ENCODE measurements at regions not wholly inside any gene's neighbourhood (a gene's known extent, or its start where the extent isn't known, plus 50 kb on each side); places are given as distances from the start of the nearest gene placed in this dataset.

- WGBS, 2 donors, result 76% methylated on average over 8 of the region's 8 CpGs
- no peaks in the 10 kb centered on the region for H3K9me3 ChIP-seq
- H3K27me3 ChIP-seq, result no peaks in the 10 kb centered on the region
- H3K27ac ChIP-seq, result no peak overlapping the region
- no peaks in the 10 kb centered on the region for H3K36me3 ChIP-seq
- no peaks in the 10 kb centered on the region for H3K4me1 ChIP-seq
- DNase-seq, result no peak
- no peak for TF ChIP-seq POLR2A (IDR thresholded peaks at IDR 0.05)
- no peak for TF ChIP-seq EP300 (IDR thresholded peaks at IDR 0.05)
- no peak for TF ChIP-seq POLR2AphosphoS5 (IDR thresholded peaks at IDR 0.05)
- no peak for TF ChIP-seq CTCF (IDR thresholded peaks at IDR 0.05)
- no peak for ATAC-seq (ENCODE audit: low FRiP score in 2 of 2)
- H3K4me3 ChIP-seq, result no peak overlapping the region
Measured at GRCh38 chr1:102772831-102773230, 335.5 kb downstream of the COL11A1 start.

GRCh38 chr1:102758418-102758817, 349.9 kb downstream of the COL11A1 start:
- Histone ChIP-seq H3K4me3 (no peak overlapping the region), H3K36me3 (no peaks in the 10 kb centered on the region), H3K4me1 (no peaks in the 10 kb centered on the region), H3K27me3 (no peaks in the 10 kb centered on the region), H3K9me3 (no peaks in the 10 kb centered on the region), H3K27ac (no peak overlapping the region)
- ATAC-seq (ENCODE audit: low FRiP score in 2 of 2) (no peak), DNase-seq (no peak)
- TF ChIP-seq EP300 (IDR thresholded peaks at IDR 0.05) (no peak), CTCF (IDR thresholded peaks at IDR 0.05) (no peak), POLR2A (IDR thresholded peaks at IDR 0.05) (no peak), POLR2AphosphoS5 (IDR thresholded peaks at IDR 0.05) (no peak)
- 67 to 82% methylated on average over 1 of the region's 1 CpG for WGBS, 2 donors

- TF ChIP-seq POLR2AphosphoS5 (IDR thresholded peaks at IDR 0.05), result no peak
- TF ChIP-seq CTCF (IDR thresholded peaks at IDR 0.05), result no peak
- TF ChIP-seq EP300 (IDR thresholded peaks at IDR 0.05), result no peak
- TF ChIP-seq POLR2A (IDR thresholded peaks at IDR 0.05), result no peak
- Histone ChIP-seq H3K9me3 (no peaks in the 10 kb centered on the region), H3K4me3 (no peak overlapping the region), H3K4me1 (no peaks in the 10 kb centered on the region), H3K36me3 (no peaks in the 10 kb centered on the region), H3K27me3 (no peaks in the 10 kb centered on the region), H3K27ac (no peak overlapping the region)
- ATAC-seq (ENCODE audit: low FRiP score in 2 of 2) (no peak), DNase-seq (no peak)
- 65 to 84% methylated on average over 2 of the region's 2 CpGs for WGBS, 2 donors
Measured at GRCh38 chr1:102757363-102757762, 351.0 kb downstream of the COL11A1 start.

- Histone ChIP-seq H3K27ac (no peak overlapping the region), H3K27me3 (no peaks in the 10 kb centered on the region), H3K4me3 (no peak overlapping the region), H3K4me1 (no peaks in the 10 kb centered on the region), H3K36me3 (no peaks in the 10 kb centered on the region), H3K9me3 (no peaks in the 10 kb centered on the region)
- DNase-seq, result no peak
- WGBS, 2 donors, result 60 to 66% methylated on average over 2 of the region's 2 CpGs
- no peak for TF ChIP-seq POLR2AphosphoS5 (IDR thresholded peaks at IDR 0.05)
- TF ChIP-seq POLR2A (IDR thresholded peaks at IDR 0.05), result no peak
- TF ChIP-seq EP300 (IDR thresholded peaks at IDR 0.05), result no peak
- TF ChIP-seq CTCF (IDR thresholded peaks at IDR 0.05), result no peak
- ATAC-seq (ENCODE audit: low FRiP score in 2 of 2), result no peak
Measured at GRCh38 chr1:102751111-102751510, 357.2 kb downstream of the COL11A1 start.

- WGBS, 2 donors, result 62 to 68% methylated on average over 2 of the region's 2 CpGs
- DNase-seq, result no peak
- Histone ChIP-seq H3K4me3 (no peak overlapping the region), H3K27ac (no peak overlapping the region), H3K36me3 (no peaks in the 10 kb centered on the region), H3K4me1 (no peaks in the 10 kb centered on the region), H3K9me3 (no peaks in the 10 kb centered on the region), H3K27me3 (no peaks in the 10 kb centered on the region)
- TF ChIP-seq POLR2A (IDR thresholded peaks at IDR 0.05), result no peak
- TF ChIP-seq EP300 (IDR thresholded peaks at IDR 0.05), result no peak
- no peak for TF ChIP-seq CTCF (IDR thresholded peaks at IDR 0.05)
- TF ChIP-seq POLR2AphosphoS5 (IDR thresholded peaks at IDR 0.05), result no peak
- no peak for ATAC-seq (ENCODE audit: low FRiP score in 2 of 2)
Measured at GRCh38 chr1:102742426-102742825, 365.9 kb downstream of the COL11A1 start.
